K562 (cell line): ENCODE measurements at regions not wholly inside any gene's neighbourhood (a gene's known extent, or its start where the extent isn't known, plus 50 kb on each side); places are given as distances from the start of the nearest gene placed in this dataset.

Experiments
- CTCF ChIP-seq, 3 experiments: IDR thresholded peaks in 2 of 3; conservative IDR thresholded peaks in 1 of 3; 2 replicates each; pipeline ENCODE4 v1.5.1; 2011 to 2012; ENCODE audit warnings: low read length in 3 of 3, mild to moderate bottlenecking in 3 of 3, control low read depth in 2 of 3, improper control_type of control experiment in 1 of 3, inconsistent platforms in 1 of 3, low read depth in 1 of 3, mixed read lengths in 1 of 3, moderate library complexity in 1 of 3; ENCODE audit not compliant: insufficient read depth in 2 of 3
- GTF2A2 ChIP-seq: IDR thresholded peaks from 2 replicates; pipeline ENCODE4 v1.6.1; 2016; ENCODE audit warnings: mild to moderate bottlenecking, missing genetic modification characterization, missing compliant biosample characterization
- NRF1 ChIP-seq, 2 experiments: fragments of 450-650 bp; IDR thresholded peaks in 1 of 2; conservative IDR thresholded peaks in 1 of 2; 2 replicates each; pipeline ENCODE4 v1.6.1; 2014; ENCODE audit warnings: mild to moderate bottlenecking in 2 of 2
- POLR2A ChIP-seq: fragments of 450-650 bp; conservative IDR thresholded peaks from 2 replicates; pipeline ENCODE4 v1.6.1; 2016
- POLR2AphosphoS5 ChIP-seq: IDR thresholded peaks from 2 replicates; pipeline ENCODE4 v1.6.1; 2011; ENCODE audit warnings: mild to moderate bottlenecking, low read depth, low read length, moderate library complexity; ENCODE audit not compliant: control insufficient read depth, insufficient read depth
- RBFOX2 ChIP-seq: fragments of 200-400 bp; formaldehyde crosslinking; IDR thresholded peaks from 2 replicates; pipeline ENCODE4 v1.6.1; 2017; ENCODE audit warnings: low read depth, mild to moderate bottlenecking, low read length, moderate library complexity

DNA sequence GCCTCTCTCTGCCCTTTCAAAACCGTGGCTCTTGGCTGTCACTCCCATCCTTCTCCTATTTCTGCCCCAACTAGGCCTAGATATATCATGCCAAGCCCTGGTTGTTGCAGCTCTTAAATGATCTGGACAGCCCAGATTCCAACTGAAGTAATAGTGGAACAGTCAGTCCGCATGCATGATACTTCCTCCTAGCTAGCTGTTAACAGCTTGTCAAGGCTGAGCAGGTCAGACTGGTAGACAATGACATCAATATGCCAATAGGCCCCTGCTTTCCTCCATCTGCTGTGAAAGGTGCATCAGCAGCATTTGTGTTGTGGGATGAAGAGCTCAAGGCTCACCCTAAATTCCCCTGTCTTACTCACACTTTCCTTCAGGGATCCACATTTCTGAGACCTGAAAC, 527.7 kb upstream of the TGFBR2 start:
- TF ChIP-seq NRF1 (conservative IDR thresholded peaks at IDR 0.05 in 1 of 2, IDR thresholded peaks at IDR 0.05 in 1 of 2) = no peak
- no peak for TF ChIP-seq POLR2A
- no peak for TF ChIP-seq RBFOX2
- TF ChIP-seq CTCF (IDR thresholded peaks at IDR 0.05 in 2 of 3, conservative IDR thresholded peaks at IDR 0.05 in 1 of 3; ENCODE audit: insufficient read depth in 2 of 3, low read depth in 1 of 3, low read length in 3 of 3) = no peak
- no peak for TF ChIP-seq GTF2A2 (tag)
- no peak for TF ChIP-seq POLR2AphosphoS5
